ENCODE measurements at regions not wholly inside any gene's neighbourhood (a gene's known extent, or its start where the extent isn't known, plus 50 kb on each side); places are given as distances from the start of the nearest gene placed in this dataset.
"Not testable (repeated sequence)": the region's sequence is repeated elsewhere in the genome, so short reads cannot be mapped to it uniquely, and the experiment has no call there.

GRCh38 chr12:7571257-7571656 is 67.7 kb upstream of the CD163 start:
- TF ChIP-seq, protein P1, sequence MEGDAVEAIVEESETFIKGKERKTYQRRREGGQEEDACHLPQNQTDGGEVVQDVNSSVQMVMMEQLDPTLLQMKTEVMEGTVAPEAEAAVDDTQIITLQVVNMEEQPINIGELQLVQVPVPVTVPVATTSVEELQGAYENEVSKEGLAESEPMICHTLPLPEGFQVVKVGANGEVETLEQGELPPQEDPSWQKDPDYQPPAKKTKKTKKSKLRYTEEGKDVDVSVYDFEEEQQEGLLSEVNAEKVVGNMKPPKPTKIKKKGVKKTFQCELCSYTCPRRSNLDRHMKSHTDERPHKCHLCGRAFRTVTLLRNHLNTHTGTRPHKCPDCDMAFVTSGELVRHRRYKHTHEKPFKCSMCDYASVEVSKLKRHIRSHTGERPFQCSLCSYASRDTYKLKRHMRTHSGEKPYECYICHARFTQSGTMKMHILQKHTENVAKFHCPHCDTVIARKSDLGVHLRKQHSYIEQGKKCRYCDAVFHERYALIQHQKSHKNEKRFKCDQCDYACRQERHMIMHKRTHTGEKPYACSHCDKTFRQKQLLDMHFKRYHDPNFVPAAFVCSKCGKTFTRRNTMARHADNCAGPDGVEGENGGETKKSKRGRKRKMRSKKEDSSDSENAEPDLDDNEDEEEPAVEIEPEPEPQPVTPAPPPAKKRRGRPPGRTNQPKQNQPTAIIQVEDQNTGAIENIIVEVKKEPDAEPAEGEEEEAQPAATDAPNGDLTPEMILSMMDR (IDR thresholded peaks at IDR 0.05; ENCODE audit: insufficient read depth, low read depth, low read length) = no peak
- DNase-seq (ENCODE audit: low read depth) = no peak
- no peak overlapping the region for H3K4me3 ChIP-seq (ENCODE audit: low read depth, low read length)

DNA sequence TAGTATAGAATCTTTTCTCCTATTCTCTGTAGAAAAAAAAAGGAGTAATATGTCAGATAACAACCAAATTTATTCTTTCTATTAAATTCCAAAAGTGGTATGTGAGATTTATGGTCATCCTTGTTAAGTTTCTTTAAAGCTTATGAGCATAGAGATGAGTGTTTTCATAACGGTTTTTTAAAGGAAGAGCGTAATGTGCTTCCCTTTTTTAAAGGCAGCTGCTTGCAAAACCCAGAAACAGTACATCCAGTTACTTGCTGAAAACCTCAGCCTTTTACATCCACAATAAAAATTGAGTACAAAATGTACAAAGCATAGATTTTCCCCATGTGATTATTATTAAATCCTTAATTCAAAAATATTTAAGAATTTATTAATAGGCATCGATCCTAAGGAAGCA is 53.6 kb upstream of the CD163 start:
- TF ChIP-seq, protein P1 (IDR thresholded peaks at IDR 0.05; ENCODE audit: insufficient read depth, low read depth, low read length) = no peak
- DNase-seq (ENCODE audit: low read depth) = no peak
- no peak overlapping the region for H3K4me3 ChIP-seq (ENCODE audit: low read depth, low read length)

- DNase-seq (ENCODE audit: low read depth) = peak; percentile 75
- TF ChIP-seq, protein P1 (IDR thresholded peaks at IDR 0.05; ENCODE audit: insufficient read depth, low read depth, low read length) = no peak
- no peak overlapping the region for H3K4me3 ChIP-seq (ENCODE audit: low read depth, low read length)
These were observed 52.2 kb upstream of the CD163 start for GRCh38 chr12:7555752-7556151.

- DNase-seq (ENCODE audit: low read depth); H3K4me3 ChIP-seq (ENCODE audit: low read depth, low read length): not testable (repeated sequence)
These were observed 51.3 kb upstream of the CD163 start for GRCh38 chr12:7554831-7555230.

Measured in fibroblast of villous mesenchyme (primary cell).